Gastroesophageal sphincter (tissue), 3 donors: ENCODE measurements at regions not wholly inside any gene's neighbourhood (a gene's known extent, or its start where the extent isn't known, plus 50 kb on each side); places are given as distances from the start of the nearest gene placed in this dataset.

Source experiments
- POLR2A ChIP-seq, 2 donors: fragments of 450-650 bp; IDR thresholded peaks; one replicate each; pipeline ENCODE4 v1.6.1; 2017; ENCODE audit warnings: antibody characterized with exemption in 2 of 2, mild to moderate bottlenecking in 2 of 2, moderate library complexity in 1 of 2
- POLR2AphosphoS5 ChIP-seq: sonication (generic); formaldehyde crosslinking; IDR thresholded peaks from one replicate; pipeline ENCODE4 v1.6.1; 2017; ENCODE audit warnings: antibody characterized with exemption
- TF ChIP-seq, protein P1 (sequence below), 4 experiments: fragments of 200-600 bp in 2 of 4; fragments of 450-650 bp in 2 of 4; sonication (generic) in 1 of 4; IDR thresholded peaks; one replicate each; pipeline ENCODE4 v1.5.1; 2017 to 2019; ENCODE audit warnings: antibody characterized with exemption in 4 of 4, mild to moderate bottlenecking in 2 of 4, moderate library complexity in 2 of 4

DNA sequence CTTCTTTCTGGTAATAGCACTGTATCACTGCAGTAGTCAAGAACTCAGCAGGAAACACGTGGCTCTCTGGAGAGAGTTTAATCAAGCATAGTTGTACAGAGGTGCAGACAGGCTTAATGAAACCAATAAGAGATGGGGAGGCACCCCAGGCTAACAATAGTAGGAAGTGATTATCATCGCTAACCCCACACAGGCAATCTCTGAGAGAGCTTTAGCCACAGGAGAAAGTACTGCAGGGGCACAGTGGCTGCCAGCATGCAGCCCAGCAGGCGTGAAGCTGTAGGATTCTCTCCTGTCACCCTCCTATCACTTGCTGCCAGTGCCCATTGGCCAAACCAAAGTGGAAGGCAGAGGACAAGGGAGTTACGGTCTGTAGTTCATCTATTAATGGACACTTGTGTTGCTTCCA, 450.0 kb upstream of the RASGEF1B start:
- TF ChIP-seq, protein P1, sequence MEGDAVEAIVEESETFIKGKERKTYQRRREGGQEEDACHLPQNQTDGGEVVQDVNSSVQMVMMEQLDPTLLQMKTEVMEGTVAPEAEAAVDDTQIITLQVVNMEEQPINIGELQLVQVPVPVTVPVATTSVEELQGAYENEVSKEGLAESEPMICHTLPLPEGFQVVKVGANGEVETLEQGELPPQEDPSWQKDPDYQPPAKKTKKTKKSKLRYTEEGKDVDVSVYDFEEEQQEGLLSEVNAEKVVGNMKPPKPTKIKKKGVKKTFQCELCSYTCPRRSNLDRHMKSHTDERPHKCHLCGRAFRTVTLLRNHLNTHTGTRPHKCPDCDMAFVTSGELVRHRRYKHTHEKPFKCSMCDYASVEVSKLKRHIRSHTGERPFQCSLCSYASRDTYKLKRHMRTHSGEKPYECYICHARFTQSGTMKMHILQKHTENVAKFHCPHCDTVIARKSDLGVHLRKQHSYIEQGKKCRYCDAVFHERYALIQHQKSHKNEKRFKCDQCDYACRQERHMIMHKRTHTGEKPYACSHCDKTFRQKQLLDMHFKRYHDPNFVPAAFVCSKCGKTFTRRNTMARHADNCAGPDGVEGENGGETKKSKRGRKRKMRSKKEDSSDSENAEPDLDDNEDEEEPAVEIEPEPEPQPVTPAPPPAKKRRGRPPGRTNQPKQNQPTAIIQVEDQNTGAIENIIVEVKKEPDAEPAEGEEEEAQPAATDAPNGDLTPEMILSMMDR (IDR thresholded peaks at IDR 0.05), result no peak
- TF ChIP-seq POLR2AphosphoS5 (no peak), POLR2A (IDR thresholded peaks at IDR 0.05) (no peak)
